PC-9 (cell line): ENCODE measurements at regions not wholly inside any gene's neighbourhood (a gene's known extent, or its start where the extent isn't known, plus 50 kb on each side); places are given as distances from the start of the nearest gene placed in this dataset.

Source experiments
- BruUV-seq: library from RNA; stranded (reverse); fragments of 400-500 nt; replicated peaks from 2 replicates; lab custom pipeline; 2021; lab: Mats Ljungman, UMichigan
- CTCF ChIA-PET: fragments of 300-600 bp; sonication (Branson Sonifier 250); formaldehyde crosslinking; loops from one replicate; lab custom pipeline; 2022; ENCODE audit warnings: antibody characterized with exemption; lab: Charles Lee
- POLR2A ChIA-PET: fragments of 300-600 bp; sonication (Branson Sonifier 250); formaldehyde crosslinking; loops from one replicate; lab custom pipeline; 2022; ENCODE audit warnings: antibody characterized with exemption; ENCODE audit not compliant: unreplicated experiment; lab: Charles Lee
- DNase-seq, 2 experiments: peaks; one replicate each; pipeline versions ENCODE4 v3.0.0 to v3.0.0-alpha.2; 2015 to 2022; ENCODE audit warnings: mixed read lengths in 1 of 2
- H2AFZ ChIP-seq: fragments of 200-600 bp; sonication (generic); 2 replicates; pipeline ENCODE4 v1.8.1; 2017; ENCODE audit warnings: antibody characterized with exemption
- H3F3A ChIP-seq: fragments of 200-600 bp; sonication (generic); 2 replicates; pipeline ENCODE4 v1.8.1; 2017; ENCODE audit warnings: antibody characterized with exemption, mild to moderate bottlenecking, low read depth; ENCODE audit not compliant: insufficient read depth
- H3K27ac ChIP-seq: fragments of 200-600 bp; sonication (generic); 2 replicates; pipeline ENCODE4 v1.6.1; 2016; ENCODE audit warnings: mixed run types
- H3K27me3 ChIP-seq: fragments of 200-600 bp; sonication (generic); 2 replicates; pipeline ENCODE4 v1.6.1; 2016; ENCODE audit warnings: low read depth, mixed run types; ENCODE audit not compliant: insufficient read depth
- H3K36me3 ChIP-seq: fragments of 200-600 bp; sonication (generic); 2 replicates; pipeline ENCODE4 v1.6.1; 2016; ENCODE audit warnings: low read depth, mixed run types
- H3K4me1 ChIP-seq: fragments of 200-600 bp; sonication (generic); replicated peaks from 2 replicates; pipeline ENCODE4 v1.6.1; 2016; ENCODE audit warnings: mixed run types; ENCODE audit not compliant: insufficient read depth
- H3K4me2 ChIP-seq: fragments of 200-600 bp; sonication (generic); 2 replicates; pipeline ENCODE4 v1.6.1; 2017; ENCODE audit warnings: mixed run types
- H3K4me3 ChIP-seq: fragments of 200-600 bp; sonication (generic); 2 replicates; pipeline ENCODE4 v1.6.1; 2016; ENCODE audit warnings: mixed run types
- H3K79me2 ChIP-seq: fragments of 200-600 bp; sonication (generic); 2 replicates; pipeline ENCODE4 v1.6.1; 2017; ENCODE audit warnings: low read depth, mixed run types
- H3K9me2 ChIP-seq: fragments of 200-600 bp; sonication (generic); 2 replicates; pipeline ENCODE4 v1.8.1; 2017; ENCODE audit warnings: mild to moderate bottlenecking; ENCODE audit not compliant: insufficient read depth
- H3K9me3 ChIP-seq: fragments of 200-600 bp; sonication (generic); 2 replicates; pipeline ENCODE4 v1.8.1; 2016; ENCODE audit warnings: low read depth; ENCODE audit not compliant: insufficient read depth
- H4K20me1 ChIP-seq: fragments of 200-600 bp; sonication (generic); 2 replicates; pipeline ENCODE4 v1.8.1; 2017; ENCODE audit not compliant: insufficient read depth
- CTCF ChIP-seq: fragments of 200-600 bp; sonication (generic); conservative IDR thresholded peaks from 2 replicates; pipeline ENCODE4 v1.6.1; 2017; ENCODE audit warnings: mixed run types, antibody characterized with exemption, mild to moderate bottlenecking, moderate library complexity
- EZH2 ChIP-seq: fragments of 200-600 bp; sonication (generic); IDR thresholded peaks from 2 replicates; pipeline ENCODE4 v1.8.0; 2017; ENCODE audit warnings: antibody characterized with exemption, low read depth
- intact Hi-C: fragments of 100-400 bp; cut with micrococcal nuclease; formaldehyde crosslinking; loops from one replicate; pipeline ENCODE4 v1.10.0; 2022; ENCODE audit not compliant: unreplicated experiment

GRCh38 chr2:67729474-67729873, 332.3 kb downstream of the ETAA1 start:
- ChIA-PET POLR2A (no interaction called here), CTCF (no interaction called here)
- no peaks in the 10 kb centered on the region for H3F3A ChIP-seq

GRCh38 chr2:67733517-67733916, 329.3 kb downstream of the C1D start:
- POLR2A ChIA-PET = no interaction called here
- no peak overlapping the region for H2AFZ ChIP-seq

More at GRCh38 chr2:67729474-67729873, 332.3 kb downstream of the ETAA1 start:
- TF ChIP-seq EZH2 (no peak), CTCF (no peak)
- Histone ChIP-seq H3K27me3 (peaks cover 41% of the 10 kb centered on the region), H3K4me1 (no peaks in the 10 kb centered on the region), H3K79me2 (no peaks in the 10 kb centered on the region), H3K9me2 (no peaks in the 10 kb centered on the region), H3K27ac (no peak overlapping the region), H3K36me3 (no peaks in the 10 kb centered on the region), H2AFZ (no peak overlapping the region), H3K9me3 (no peaks in the 10 kb centered on the region), H3K4me2 (no peak overlapping the region), H3K4me3 (no peak overlapping the region), H4K20me1 (no peaks in the 10 kb centered on the region)
- BruUV-seq = no TSS peak
- DNase-seq = no peak
- intact Hi-C loops = no loop called here

GRCh38 chr2:67752199-67752598, 310.6 kb downstream of the C1D start:
- POLR2A ChIA-PET = no interaction called here

More at GRCh38 chr2:67733517-67733916, 329.3 kb downstream of the C1D start:
- no peaks in the 10 kb centered on the region for H4K20me1 ChIP-seq
- no peaks in the 10 kb centered on the region for H3K79me2 ChIP-seq
- peaks cover 15% of the 10 kb centered on the region; the same call in 1 of the 2 replicates for H3K27me3 ChIP-seq
- TF ChIP-seq EZH2 (no peak), CTCF (peak; percentile 43; the same call in 1 of the 2 replicates)
- no peaks in the 10 kb centered on the region for H3K36me3 ChIP-seq
- intact Hi-C loops = loop anchor here (5.0 kb wide), 1 partner anchor 299 kb away; no protein-coding TSS in a partner anchor
- H3K9me3 ChIP-seq = no peaks in the 10 kb centered on the region
- no peak overlapping the region for H3K4me2 ChIP-seq
- DNase-seq = peak; percentile 5 to 28
- H3F3A ChIP-seq = no peaks in the 10 kb centered on the region
- H3K4me3 ChIP-seq = no peak overlapping the region
- H3K9me2 ChIP-seq = no peaks in the 10 kb centered on the region
- no TSS peak for BruUV-seq
- H3K27ac ChIP-seq = no peak overlapping the region
- H3K4me1 ChIP-seq = no peaks in the 10 kb centered on the region
- CTCF ChIA-PET = no interaction called here

More at GRCh38 chr2:67752199-67752598, 310.6 kb downstream of the C1D start:
- Histone ChIP-seq H3K27ac (no peak overlapping the region), H4K20me1 (no peaks in the 10 kb centered on the region), H3K27me3 (peaks cover 37% of the 10 kb centered on the region; the same call in 1 of the 2 replicates), H3K4me1 (no peaks in the 10 kb centered on the region), H3K4me3 (no peak overlapping the region), H3K36me3 (no peaks in the 10 kb centered on the region), H3K4me2 (no peak overlapping the region), H3K9me3 (no peaks in the 10 kb centered on the region), H3K9me2 (no peaks in the 10 kb centered on the region), H3F3A (no peaks in the 10 kb centered on the region), H3K79me2 (no peaks in the 10 kb centered on the region), H2AFZ (no peak overlapping the region)
- DNase-seq = no peak
- CTCF ChIA-PET = no interaction called here
- intact Hi-C loops = no loop called here
- TF ChIP-seq EZH2 (no peak), CTCF (no peak)
- BruUV-seq = no TSS peak
